Uterus (tissue), 3 donors: ENCODE measurements at regions not wholly inside any gene's neighbourhood (a gene's known extent, or its start where the extent isn't known, plus 50 kb on each side); places are given as distances from the start of the nearest gene placed in this dataset.

Experiments
- DNase-seq, 2 donors: peaks; one replicate each; pipeline ENCODE4 v3.0.0-alpha.2; 2019 to 2020
- H3K27ac ChIP-seq, 2 donors: fragments of 200-600 bp; sonication (generic); 1 replicate in 1 of 2; 2 replicates in 1 of 2; pipeline ENCODE4 v1.5.1; 2016 to 2018
- H3K27me3 ChIP-seq, 2 donors: fragments of 200-600 bp; sonication (generic); one replicate each; pipeline ENCODE4 v1.5.1; 2018 to 2019; ENCODE audit warnings: control low read depth in 1 of 2
- H3K36me3 ChIP-seq, 2 donors: fragments of 200-600 bp; sonication (generic); one replicate each; pipeline ENCODE4 v1.5.1; 2019; ENCODE audit warnings: control low read depth in 1 of 2
- H3K4me1 ChIP-seq, 2 donors: fragments of 200-600 bp; sonication (generic); one replicate each; pipeline ENCODE4 v1.5.1; 2018 to 2019; ENCODE audit warnings: control low read depth in 1 of 2
- H3K4me3 ChIP-seq, 2 donors: fragments of 200-600 bp; sonication (generic); 1 replicate in 1 of 2; 2 replicates in 1 of 2; pipeline ENCODE4 v1.5.1; 2018 to 2019; ENCODE audit warnings: mild to moderate bottlenecking in 1 of 2
- H3K9me3 ChIP-seq, 2 donors: fragments of 200-600 bp; sonication (generic); one replicate each; pipeline ENCODE4 v1.5.1; 2019; ENCODE audit warnings: control low read depth in 1 of 2
- CTCF ChIP-seq, 4 experiments: fragments of 200-600 bp in 2 of 4; fragments of 450-650 bp in 2 of 4; sonication (generic) in 2 of 4; IDR thresholded peaks; one replicate each; pipeline ENCODE4 v1.5.1; 2016 to 2019; ENCODE audit warnings: antibody characterized with exemption in 4 of 4, mild to moderate bottlenecking in 2 of 4, moderate library complexity in 1 of 4
- POLR2A ChIP-seq, 2 donors: fragments of 450-650 bp; IDR thresholded peaks; one replicate each; pipeline ENCODE4 v1.6.1; 2016; ENCODE audit warnings: antibody characterized with exemption in 2 of 2, mild to moderate bottlenecking in 1 of 2, moderate library complexity in 1 of 2
- intact Hi-C: fragments of 100-400 bp; cut with DNase I; formaldehyde crosslinking; loops from one replicate; pipeline ENCODE4 v1.15.1; 2023; ENCODE audit warnings: low total_unique reads
- donor health status: DM: yes; HTN: yes; CAD: no.

DNA sequence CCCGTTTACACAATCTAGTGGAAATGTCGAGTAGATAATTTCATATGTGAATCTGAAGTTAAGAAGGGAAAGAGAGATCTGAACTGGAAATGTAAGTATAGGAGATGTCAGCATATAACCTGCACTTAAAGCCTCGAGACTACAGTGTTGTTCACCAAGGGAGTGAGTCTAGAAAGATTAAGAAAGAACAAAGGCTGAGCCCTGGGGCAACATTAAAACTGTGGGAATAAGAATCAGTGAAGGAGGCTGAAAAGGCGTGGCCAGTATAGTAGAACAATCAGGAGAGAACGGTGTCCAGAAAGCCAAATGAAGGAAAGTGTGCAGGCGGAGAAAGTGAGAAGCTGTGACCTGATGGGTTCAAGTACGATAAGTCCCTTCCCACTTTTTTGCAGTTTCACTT, 118.8 kb upstream of the TENM3 start:
- no peak overlapping the region for H3K4me3 ChIP-seq
- H3K9me3 ChIP-seq: no peaks in the 10 kb centered on the region
- DNase-seq: no peak
- no peak for TF ChIP-seq CTCF (IDR thresholded peaks at IDR 0.05)
- TF ChIP-seq POLR2A (IDR thresholded peaks at IDR 0.05): no peak
- H3K27ac ChIP-seq: no peak overlapping the region
- no peaks in the 10 kb centered on the region for H3K4me1 ChIP-seq
- intact Hi-C loops: no loop called here
- H3K27me3 ChIP-seq: peaks cover 0 to 3% of the 10 kb centered on the region in 2 donors
- no peaks in the 10 kb centered on the region for H3K36me3 ChIP-seq

GRCh38 chr4:182126096-182126495, 117.1 kb upstream of the TENM3 start:
- intact Hi-C loops: no loop called here
- H3K4me1 ChIP-seq: no peaks in the 10 kb centered on the region
- TF ChIP-seq CTCF (IDR thresholded peaks at IDR 0.05) (no peak), POLR2A (IDR thresholded peaks at IDR 0.05) (no peak)
- no peak overlapping the region for H3K27ac ChIP-seq
- no peak overlapping the region for H3K4me3 ChIP-seq
- H3K9me3 ChIP-seq: no peaks in the 10 kb centered on the region
- H3K36me3 ChIP-seq: no peaks in the 10 kb centered on the region
- H3K27me3 ChIP-seq: peaks cover 0 to 3% of the 10 kb centered on the region in 2 donors
- no peak for DNase-seq

GRCh38 chr4:182126603-182127002, 116.6 kb upstream of the TENM3 start:
- no peaks in the 10 kb centered on the region for H3K9me3 ChIP-seq
- H3K36me3 ChIP-seq: no peaks in the 10 kb centered on the region
- H3K4me3 ChIP-seq: no peak overlapping the region
- no peaks in the 10 kb centered on the region for H3K4me1 ChIP-seq
- intact Hi-C loops: no loop called here
- peaks cover 0 to 3% of the 10 kb centered on the region in 2 donors for H3K27me3 ChIP-seq
- DNase-seq: no peak
- no peak overlapping the region for H3K27ac ChIP-seq
- TF ChIP-seq POLR2A (IDR thresholded peaks at IDR 0.05): no peak
- TF ChIP-seq CTCF (IDR thresholded peaks at IDR 0.05): no peak

DNA sequence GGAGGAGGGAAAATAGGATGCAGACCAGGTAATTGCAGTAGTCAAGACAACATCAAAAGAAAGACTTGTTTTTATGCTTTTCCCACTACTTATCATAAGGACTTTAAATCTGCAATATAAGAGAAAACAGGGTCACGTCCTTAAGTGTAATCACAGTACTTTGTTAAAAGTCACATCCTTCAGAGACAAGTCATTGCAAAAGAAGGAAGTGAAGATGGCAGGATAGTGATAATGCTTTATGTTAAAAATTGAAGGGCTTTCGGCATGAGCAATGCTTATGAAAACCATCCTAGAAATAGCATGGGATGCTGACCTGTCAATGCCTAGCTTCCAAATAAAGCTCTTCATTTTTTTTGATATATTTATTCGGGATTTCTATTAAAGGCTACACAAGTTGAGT, 110.2 kb upstream of the TENM3 start:
- H3K36me3 ChIP-seq: no peaks in the 10 kb centered on the region

DNA sequence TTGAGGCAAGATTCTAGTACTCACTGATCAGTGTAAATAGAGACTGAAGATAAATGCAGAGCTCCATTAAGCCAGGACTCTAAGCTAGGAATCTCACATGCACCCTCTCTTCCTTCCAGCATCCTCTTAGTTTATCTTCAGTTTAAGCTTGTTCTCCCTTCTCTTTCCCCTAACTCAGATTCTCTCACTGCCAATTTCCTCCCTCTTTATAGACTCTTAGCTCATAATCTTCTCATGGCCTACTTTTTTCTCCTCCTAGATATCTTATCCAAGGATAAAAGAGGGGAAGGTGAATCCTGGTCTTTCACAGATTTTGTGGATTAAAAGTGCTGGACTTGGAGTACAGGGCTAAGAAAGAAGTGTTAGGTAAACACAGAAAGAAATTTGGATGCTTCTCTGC, 108.9 kb upstream of the TENM3 start:
- no peaks in the 10 kb centered on the region for H3K27me3 ChIP-seq
- no peak for TF ChIP-seq POLR2A (IDR thresholded peaks at IDR 0.05)
- TF ChIP-seq CTCF (IDR thresholded peaks at IDR 0.05): no peak
- DNase-seq: no peak
- H3K36me3 ChIP-seq: no peaks in the 10 kb centered on the region
- intact Hi-C loops: no loop called here
- H3K9me3 ChIP-seq: no peaks in the 10 kb centered on the region
- no peak overlapping the region for H3K4me3 ChIP-seq
- no peak overlapping the region for H3K27ac ChIP-seq
- no peaks in the 10 kb centered on the region for H3K4me1 ChIP-seq

More for the DNA sequence above, 110.2 kb upstream of the TENM3 start:
- Histone ChIP-seq H3K27ac (no peak overlapping the region), H3K4me1 (no peaks in the 10 kb centered on the region), H3K4me3 (no peak overlapping the region), H3K27me3 (no peaks in the 10 kb centered on the region), H3K9me3 (no peaks in the 10 kb centered on the region)
- no peak for DNase-seq
- TF ChIP-seq CTCF (IDR thresholded peaks at IDR 0.05) (no peak), POLR2A (IDR thresholded peaks at IDR 0.05) (no peak)
- intact Hi-C loops: no loop called here
